DMS53 treated with DMSO at 0.1 percent for 48 hours (cell line): ENCODE measurements at regions not wholly inside any gene's neighbourhood (a gene's known extent, or its start where the extent isn't known, plus 50 kb on each side); places are given as distances from the start of the nearest gene placed in this dataset.

Experiments used
- DNase-seq: peaks from one replicate; lab custom pipeline; 2025; ENCODE audit not compliant: unreplicated experiment; lab: John Stamatoyannopoulos, UW

GRCh38 chrX:39318506-39319343 is 517.5 kb downstream of the MID1IP1 start:
- DNase-seq = no peak

DNA sequence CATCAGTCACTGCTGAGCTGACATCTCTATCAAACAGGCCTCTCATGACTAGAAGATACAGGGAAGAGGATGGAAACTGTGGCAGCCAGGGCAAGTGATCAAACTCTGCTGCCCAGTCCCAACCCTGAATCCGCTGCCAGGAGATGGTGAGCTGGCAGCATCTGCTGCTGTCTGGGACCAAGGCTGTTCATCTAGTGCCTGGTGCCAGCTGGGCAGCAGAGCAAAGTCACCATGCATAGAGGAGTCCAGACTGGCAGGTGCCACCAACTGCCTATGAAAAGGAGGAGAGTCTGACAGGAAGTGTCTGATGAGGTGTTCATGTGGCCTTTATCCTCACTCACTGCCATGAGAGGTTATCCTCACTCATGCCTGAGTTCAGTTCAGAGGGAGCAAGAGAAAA is 518.9 kb downstream of the MID1IP1 start:
- peak; percentile 58 for DNase-seq

GRCh38 chrX:39322496-39322895 is 521.2 kb downstream of the MID1IP1 start:
- DNase-seq = no peak

GRCh38 chrX:39324233-39324930 is 523.1 kb downstream of the MID1IP1 start:
- no peak for DNase-seq

DNA sequence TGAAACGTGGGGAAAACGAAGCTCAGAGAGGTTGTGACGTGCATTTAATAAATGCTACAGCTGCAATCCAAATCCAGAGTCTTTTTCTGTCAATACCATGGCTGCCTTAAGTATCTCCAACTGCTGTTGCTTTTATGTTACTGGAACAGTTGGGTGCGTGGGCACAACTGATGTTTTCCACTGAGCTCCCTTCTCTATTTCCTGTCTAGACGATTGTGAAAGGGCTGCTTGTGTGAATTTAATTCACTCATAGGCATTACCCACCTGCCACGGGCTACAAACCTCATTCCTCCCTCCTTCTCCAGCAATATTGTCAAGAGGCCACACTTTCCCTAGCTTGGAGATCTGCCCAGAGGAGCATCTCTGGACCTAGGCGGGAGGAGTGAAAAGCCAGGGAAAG is 526.0 kb downstream of the MID1IP1 start:
- DNase-seq = no peak

DNA sequence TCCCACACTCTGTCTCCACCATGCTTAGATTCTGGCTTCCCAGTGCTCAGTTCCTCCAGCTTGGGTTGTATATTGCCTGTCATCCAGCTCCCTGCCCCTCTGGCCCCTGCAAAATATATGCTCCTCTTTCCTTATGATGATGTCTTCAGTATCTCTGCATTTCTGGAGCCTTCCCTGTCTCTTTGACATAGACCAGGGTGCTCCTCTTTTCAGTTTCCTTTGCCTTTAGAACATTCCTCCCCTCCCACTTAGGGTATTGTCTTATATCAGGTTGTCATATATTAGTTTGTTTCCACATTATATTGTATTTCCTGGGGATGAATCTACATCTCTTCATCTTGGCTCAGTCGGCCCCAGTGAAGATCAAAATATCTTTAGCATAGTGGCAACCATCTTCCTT is 526.4 kb downstream of the MID1IP1 start:
- DNase-seq = no peak

GRCh38 chrX:39328661-39329060 is 527.4 kb downstream of the MID1IP1 start:
- DNase-seq = no peak

- DNase-seq = no peak
These were observed 529.9 kb downstream of the MID1IP1 start for GRCh38 chrX:39331082-39331704.

- no peak for DNase-seq
These were observed 532.2 kb downstream of the MID1IP1 start for GRCh38 chrX:39333451-39333850.

DNA sequence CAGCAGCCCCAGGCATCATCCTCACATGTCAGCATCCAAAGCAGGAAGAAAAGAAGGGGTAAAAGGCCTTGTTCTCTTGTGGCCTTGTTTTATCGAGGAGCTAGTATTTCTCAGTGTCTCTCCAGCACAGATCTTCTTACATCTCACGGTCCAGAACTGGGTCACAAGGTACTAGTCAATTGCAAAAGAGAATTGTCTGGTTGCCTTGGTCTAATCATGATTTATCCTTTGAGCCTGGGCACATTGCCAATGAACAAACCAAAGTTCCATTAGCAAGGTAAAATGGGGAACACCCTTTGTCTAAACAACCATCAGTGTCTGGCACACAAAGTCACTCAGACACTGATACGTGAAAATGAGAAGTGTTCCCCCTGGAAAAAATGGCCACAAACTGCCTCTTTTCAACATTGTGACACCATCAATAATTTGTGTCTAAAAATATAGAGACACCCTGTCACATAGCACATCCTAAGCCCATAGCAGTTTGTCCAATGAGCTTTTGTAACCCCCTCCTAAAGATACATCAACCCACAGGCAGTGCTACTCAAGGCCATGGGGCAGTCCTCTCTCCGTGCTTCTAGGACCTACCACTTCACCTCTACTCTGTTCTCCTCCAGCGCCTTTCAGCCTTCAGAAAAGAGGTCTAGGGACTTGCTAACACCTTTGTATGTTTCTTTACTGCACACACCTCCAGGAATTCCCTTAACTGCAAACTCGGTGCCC is 534.4 kb downstream of the MID1IP1 start:
- no peak for DNase-seq

DNA sequence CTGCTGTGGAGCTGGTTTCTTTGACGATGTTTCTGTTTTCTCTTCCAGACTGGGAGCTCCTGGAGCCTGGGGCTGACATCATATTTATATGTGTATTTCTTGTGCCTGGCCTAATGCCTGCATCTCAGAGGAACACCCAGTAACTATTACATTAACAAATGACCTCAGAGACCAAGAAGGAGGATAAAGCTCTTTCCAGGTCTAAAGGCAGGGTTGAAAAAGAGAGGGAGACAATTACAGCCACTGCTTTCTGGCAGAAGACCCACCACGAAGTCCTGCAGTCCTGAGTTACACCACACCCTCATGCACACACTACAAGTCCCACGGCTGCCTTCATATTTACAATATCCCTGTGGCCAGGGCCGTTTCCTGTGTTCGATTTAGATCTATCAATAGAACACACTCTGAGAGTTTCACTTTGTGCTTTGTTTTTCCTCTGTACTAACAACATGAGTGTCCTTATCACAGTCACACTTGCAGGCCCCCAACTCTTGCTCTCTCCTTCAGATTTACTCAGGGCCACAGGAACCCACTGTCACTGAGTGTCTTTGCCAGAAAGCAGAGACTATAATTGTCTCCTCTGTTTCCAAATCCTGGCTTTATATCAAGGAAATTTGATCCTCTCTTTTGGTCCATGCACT is 535.5 kb downstream of the MID1IP1 start:
- DNase-seq = peak; percentile 67

- DNase-seq = peak; percentile 60
These were observed 536.2 kb downstream of the MID1IP1 start for GRCh38 chrX:39337451-39337850.

DNA sequence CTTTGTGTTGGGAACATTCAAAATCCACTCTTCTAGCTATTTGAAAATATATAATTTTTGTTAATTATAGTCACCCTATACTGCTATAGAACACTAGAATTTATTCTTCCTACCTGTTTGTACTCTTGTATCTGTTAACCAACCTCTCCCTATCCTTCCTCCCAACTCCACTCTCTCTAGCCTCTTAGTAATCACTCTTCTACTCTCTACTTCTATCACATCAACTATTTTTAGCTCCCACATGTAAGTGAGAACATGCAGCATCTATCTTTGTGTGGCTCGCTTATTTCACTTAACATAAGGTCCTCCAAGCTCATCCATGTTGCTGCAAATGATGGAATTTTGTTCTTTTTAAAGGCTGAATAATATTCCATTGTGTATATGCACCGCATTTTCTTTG is 537.3 kb downstream of the MID1IP1 start:
- DNase-seq = no peak

DNA sequence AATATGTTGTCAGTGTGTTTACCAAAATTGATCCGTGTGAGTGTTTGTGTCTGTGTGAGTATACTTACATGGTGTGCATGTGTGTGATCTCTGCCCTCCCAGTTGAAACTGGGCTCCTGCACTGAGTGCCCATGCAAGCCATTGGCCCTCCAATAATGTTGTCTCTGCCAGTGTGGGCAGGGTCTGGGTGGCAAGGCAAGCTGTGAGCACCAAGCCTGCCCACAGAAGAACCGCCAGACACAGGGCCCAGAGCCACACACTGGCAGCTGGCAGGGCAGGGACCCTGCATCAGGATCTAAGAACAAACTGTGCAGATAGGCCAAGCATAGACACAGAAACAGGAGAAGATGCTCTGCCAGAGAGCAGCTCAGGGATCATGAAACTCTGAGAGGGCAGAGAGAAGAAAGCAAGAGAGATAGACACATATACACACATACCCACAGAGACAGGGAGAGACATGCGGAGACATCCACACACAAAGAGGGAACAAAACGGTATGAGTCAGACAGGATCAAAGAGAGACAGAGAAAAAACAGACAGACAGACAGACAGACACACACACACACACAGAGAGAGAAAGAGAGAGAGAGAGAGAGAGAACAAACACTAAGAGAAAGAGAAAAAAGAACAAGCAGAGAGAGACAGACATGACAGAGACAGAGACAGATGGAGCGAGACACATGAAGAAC is 555.0 kb downstream of the MID1IP1 start:
- peak; percentile 27 for DNase-seq

- DNase-seq = no peak
These were observed 558.8 kb downstream of the MID1IP1 start for GRCh38 chrX:39360101-39360500.

GRCh38 chrX:39361736-39362135 is 560.5 kb downstream of the MID1IP1 start:
- DNase-seq = no peak

DNA sequence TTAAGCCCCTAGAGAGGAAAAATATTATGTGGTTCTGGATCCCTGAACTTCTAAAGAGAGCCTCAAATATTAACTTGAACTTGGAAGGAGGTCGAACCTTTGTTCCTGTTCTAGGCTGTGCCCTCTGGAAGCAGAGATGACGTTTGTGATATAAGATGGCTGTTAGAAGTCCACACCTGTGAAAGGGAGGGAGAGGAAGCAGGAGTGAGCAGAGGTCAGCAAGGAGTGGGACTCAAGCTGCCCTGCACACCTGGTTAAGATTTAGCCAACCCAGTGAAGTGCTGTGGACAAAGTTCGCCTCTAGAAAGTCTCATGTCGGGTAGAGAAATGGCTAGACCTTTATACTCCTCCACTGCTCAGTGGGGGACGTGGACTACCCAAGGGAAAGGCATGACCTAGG is 566.2 kb downstream of the MID1IP1 start:
- DNase-seq = peak; percentile 68

GRCh38 chrX:39372115-39372514 is 570.9 kb downstream of the MID1IP1 start:
- DNase-seq = no peak

GRCh38 chrX:39377157-39377556 is 575.9 kb downstream of the MID1IP1 start:
- DNase-seq = no peak

GRCh38 chrX:39377773-39378172 is 576.5 kb downstream of the MID1IP1 start:
- DNase-seq = no peak
